GM23338 (cell line): ENCODE measurements at regions not wholly inside any gene's neighbourhood (a gene's known extent, or its start where the extent isn't known, plus 50 kb on each side); places are given as distances from the start of the nearest gene placed in this dataset.
A peak's percentile ranks its signal among the peaks of the same experiment; 100 is the strongest.

ENCODE experiments used
- ATAC-seq: fragments of 200-7000 bp; cut with Tn5 transposase; 3 replicates; pipeline ENCODE4 v1.9.1; 2020
- DNase-seq: peaks from one replicate; pipeline ENCODE4 v3.0.0-alpha.2; 2015; ENCODE audit warnings: low spot score
- H2AFZ ChIP-seq: fragments of 200-600 bp; sonication (generic); 2 replicates; pipeline ENCODE4 v1.8.0; 2016; ENCODE audit warnings: antibody characterized with exemption, mild to moderate bottlenecking, moderate library complexity
- H3F3A ChIP-seq: fragments of 200-600 bp; sonication (generic); replicated peaks from 2 replicates; pipeline ENCODE4 v1.8.0; 2017; ENCODE audit warnings: antibody characterized with exemption, mixed run types, low read depth
- H3K27ac ChIP-seq: fragments of 200-600 bp; sonication (generic); 2 replicates; pipeline ENCODE4 v1.6.1; 2016; ENCODE audit warnings: low read depth
- H3K27me3 ChIP-seq: fragments of 200-600 bp; sonication (generic); 2 replicates; pipeline ENCODE4 v1.8.0; 2016; ENCODE audit warnings: mild to moderate bottlenecking, mixed run types, moderate library complexity; ENCODE audit not compliant: insufficient read depth
- H3K36me3 ChIP-seq: fragments of 200-600 bp; sonication (generic); 2 replicates; pipeline ENCODE4 v1.8.0; 2016; ENCODE audit warnings: mild to moderate bottlenecking; ENCODE audit not compliant: insufficient read depth
- H3K4me1 ChIP-seq: fragments of 200-600 bp; sonication (generic); 2 replicates; pipeline ENCODE4 v1.8.0; 2016; ENCODE audit warnings: mild to moderate bottlenecking, moderate library complexity; ENCODE audit not compliant: insufficient read depth
- H3K4me2 ChIP-seq: fragments of 200-600 bp; sonication (generic); 2 replicates; pipeline ENCODE4 v1.7.1; 2017; ENCODE audit warnings: mixed run types
- H3K4me3 ChIP-seq: fragments of 200-600 bp; sonication (generic); 2 replicates; pipeline ENCODE4 v1.6.1; 2016; ENCODE audit warnings: mixed run types
- H3K79me2 ChIP-seq: fragments of 200-600 bp; sonication (generic); replicated peaks from 2 replicates; pipeline ENCODE4 v1.8.0; 2017; ENCODE audit warnings: mild to moderate bottlenecking; ENCODE audit not compliant: insufficient read depth
- H3K9me2 ChIP-seq: fragments of 200-600 bp; sonication (generic); 2 replicates; pipeline ENCODE4 v1.8.0; 2017; ENCODE audit not compliant: insufficient read depth
- H4K20me1 ChIP-seq: fragments of 200-600 bp; sonication (generic); replicated peaks from 2 replicates; pipeline ENCODE4 v1.8.0; 2017; ENCODE audit warnings: mild to moderate bottlenecking; ENCODE audit not compliant: insufficient read depth
- H3K27ac Mint-ChIP-seq: 2 replicates; pipeline ENCODE4 v1.8.0; 2020; ENCODE audit warnings: inconsistent platforms, mild to moderate bottlenecking, moderate library complexity, mixed read lengths
- H3K27me3 Mint-ChIP-seq: 3 replicates; pipeline ENCODE4 v1.8.0; 2022; ENCODE audit warnings: low read depth, mild to moderate bottlenecking, moderate library complexity, mixed read lengths, inconsistent platforms; ENCODE audit not compliant: insufficient read depth, poor library complexity
- H3K36me3 Mint-ChIP-seq: 3 replicates; pipeline ENCODE4 v1.8.0; 2021; ENCODE audit warnings: low read depth, mild to moderate bottlenecking, inconsistent platforms, moderate library complexity, mixed read lengths
- H3K4me1 Mint-ChIP-seq: 3 replicates; pipeline ENCODE4 v1.8.0; 2020; ENCODE audit warnings: mild to moderate bottlenecking, inconsistent platforms, mixed read lengths
- H3K4me3 Mint-ChIP-seq: 3 replicates; pipeline ENCODE4 v1.8.0; 2021; ENCODE audit warnings: moderate library complexity, mild to moderate bottlenecking, inconsistent platforms, mixed read lengths
- H3K9me3 Mint-ChIP-seq: 3 replicates; pipeline ENCODE4 v1.8.0; 2020; ENCODE audit warnings: moderate library complexity, mild to moderate bottlenecking, inconsistent platforms, mixed read lengths
- CREB1 ChIP-seq: fragments of 250-450 bp; sonication (Bioruptor Pico); IDR thresholded peaks from 2 replicates; pipeline ENCODE4 v1.5.0; 2020; ENCODE audit warnings: low read depth, mild to moderate bottlenecking, moderate library complexity
- CTCF ChIP-seq, 2 experiments: fragments of 200-600 bp in 1 of 2; sonication (generic) in 1 of 2; conservative IDR thresholded peaks; 2 replicates each; pipeline versions ENCODE4 v1.5.1 to v1.6.1; 2016 to 2017; ENCODE audit warnings: antibody characterized with exemption in 2 of 2, low read depth in 2 of 2, mild to moderate bottlenecking in 2 of 2, moderate library complexity in 1 of 2
- ETS1 ChIP-seq: IDR thresholded peaks from 2 replicates; pipeline ENCODE4 v1.6.1; 2016; ENCODE audit warnings: antibody characterized with exemption
- EZH2 ChIP-seq: fragments of 200-600 bp; sonication (generic); IDR thresholded peaks from one replicate; pipeline ENCODE4 v1.8.0; 2017; ENCODE audit warnings: antibody characterized with exemption, mild to moderate bottlenecking, low read depth; ENCODE audit not compliant: unreplicated experiment
- EZH2phosphoT487 ChIP-seq: fragments of 200-600 bp; sonication (generic); IDR thresholded peaks from one replicate; pipeline ENCODE4 v1.8.1; 2018; ENCODE audit warnings: antibody characterized with exemption; ENCODE audit not compliant: unreplicated experiment
- JUNB ChIP-seq: IDR thresholded peaks from one replicate; pipeline ENCODE4 v1.6.1; 2016; ENCODE audit warnings: antibody characterized with exemption; ENCODE audit not compliant: unreplicated experiment
- NANOG ChIP-seq: IDR thresholded peaks from 2 replicates; pipeline ENCODE4 v1.6.1; 2016; ENCODE audit warnings: antibody characterized with exemption, borderline replicate concordance
- POLR2AphosphoS5 ChIP-seq: IDR thresholded peaks from 2 replicates; pipeline ENCODE4 v1.6.1; 2016; ENCODE audit warnings: antibody characterized with exemption, low read depth
- STAT1 ChIP-seq: IDR thresholded peaks from one replicate; pipeline ENCODE4 v1.6.1; 2016; ENCODE audit warnings: antibody characterized with exemption; ENCODE audit not compliant: unreplicated experiment
- ZNF114 ChIP-seq: fragments of 250-450 bp; sonication (Bioruptor Pico); IDR thresholded peaks from 2 replicates; pipeline ENCODE4 v1.5.0; 2020; ENCODE audit warnings: mild to moderate bottlenecking, moderate library complexity
- ZNF331 ChIP-seq: fragments of 250-450 bp; sonication (Bioruptor Pico); IDR thresholded peaks from 2 replicates; pipeline ENCODE4 v1.5.0; 2020; ENCODE audit warnings: low read depth, mild to moderate bottlenecking, moderate library complexity
- ZNF462 ChIP-seq: fragments of 250-450 bp; sonication (Bioruptor Pico); IDR thresholded peaks from 2 replicates; pipeline ENCODE4 v1.5.0; 2020; ENCODE audit warnings: mild to moderate bottlenecking, moderate library complexity

- no peak for TF ChIP-seq ZNF462 (CRISPR knock-in tag)
- TF ChIP-seq CREB1: no peak
- TF ChIP-seq ZNF331 (CRISPR knock-in tag): no peak
- no peak for TF ChIP-seq POLR2AphosphoS5
- no peak for TF ChIP-seq EZH2
- no peak for TF ChIP-seq STAT1
- no peak for TF ChIP-seq NANOG
Measured at GRCh38 chr7:25583621-25584020, 355.3 kb upstream of the NPVF start (continued).

GRCh38 chr7:25584112-25584938 is 356.0 kb upstream of the NPVF start:
- Mint-ChIP-seq H3K27ac (no peak overlapping the region; the same call in 1 of the 2 replicates), H3K27me3 (no peaks in the 10 kb centered on the region), H3K36me3 (no peaks in the 10 kb centered on the region), H3K4me1 (peaks cover 8% of the 10 kb centered on the region; the same call in 2 of the 3 replicates), H3K4me3 (no peak overlapping the region), H3K9me3 (no peaks in the 10 kb centered on the region)
- H3K4me3 ChIP-seq: no peak overlapping the region
- peaks cover 4% of the 10 kb centered on the region; the same call in 1 of the 2 replicates for H3K4me1 ChIP-seq
- peaks cover 20% of the 10 kb centered on the region; the same call in 1 of the 2 replicates for H3K9me2 ChIP-seq
- DNase-seq (no peak), ATAC-seq (no peak)
- H3K79me2 ChIP-seq: no peaks in the 10 kb centered on the region
- H3K36me3 ChIP-seq: no peaks in the 10 kb centered on the region
- H3K27ac ChIP-seq: no peak overlapping the region
- no peaks in the 10 kb centered on the region for H4K20me1 ChIP-seq
- H2AFZ ChIP-seq: peak overlapping the region; percentile 66; the same call in 1 of the 2 replicates
- H3K4me2 ChIP-seq: no peak overlapping the region
- H3F3A ChIP-seq: no peaks in the 10 kb centered on the region
- no peaks in the 10 kb centered on the region for H3K27me3 ChIP-seq
- TF ChIP-seq JUNB: no peak
- no peak for TF ChIP-seq ZNF331 (CRISPR knock-in tag)
- no peak for TF ChIP-seq ZNF114 (CRISPR knock-in tag)
- TF ChIP-seq CTCF (conservative IDR thresholded peaks at IDR 0.05; ENCODE audit: low read depth in 2 of 2): no peak
- TF ChIP-seq EZH2phosphoT487: no peak
- TF ChIP-seq CREB1: no peak
- no peak for TF ChIP-seq ETS1
